Activated naive CD4-positive, alpha-beta T cell treated with Interleukin-2 at 50 U/mL for 16 hours (primary cell): ENCODE measurements at regions not wholly inside any gene's neighbourhood (a gene's known extent, or its start where the extent isn't known, plus 50 kb on each side); places are given as distances from the start of the nearest gene placed in this dataset.
"Not testable (repeated sequence)": the region's sequence is repeated elsewhere in the genome, so short reads cannot be mapped to it uniquely, and the experiment has no call there.

Source experiments
- DNase-seq: peaks from one replicate; pipeline ENCODE4 v3.0.0-alpha.2; 2020

GRCh38 chr6:137657351-137657911, 163.2 kb upstream of the OLIG3 start:
- peak; percentile 30 for DNase-seq

- no peak for DNase-seq
These were observed 164.1 kb upstream of the OLIG3 start for GRCh38 chr6:137658287-137658686.

DNA sequence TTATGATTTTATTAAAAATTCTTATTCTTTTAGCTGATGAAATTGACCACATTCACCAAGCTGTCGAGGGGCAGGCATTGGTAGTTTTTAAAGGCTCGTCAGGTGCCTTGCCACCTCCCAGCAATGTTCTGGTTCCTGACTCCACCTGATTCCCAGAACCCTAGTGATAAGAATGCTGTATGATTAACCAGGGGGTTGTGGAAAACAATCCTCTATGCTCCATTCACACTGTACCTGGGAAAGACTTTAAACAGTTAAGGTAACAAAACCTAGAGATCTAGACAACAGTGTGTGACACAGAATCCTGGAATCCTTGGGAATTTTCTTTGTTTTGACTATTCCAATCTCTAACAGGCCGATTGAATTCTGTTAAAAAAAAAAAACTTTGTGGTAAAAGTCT, 165.7 kb upstream of the OLIG3 start:
- no peak for DNase-seq

DNA sequence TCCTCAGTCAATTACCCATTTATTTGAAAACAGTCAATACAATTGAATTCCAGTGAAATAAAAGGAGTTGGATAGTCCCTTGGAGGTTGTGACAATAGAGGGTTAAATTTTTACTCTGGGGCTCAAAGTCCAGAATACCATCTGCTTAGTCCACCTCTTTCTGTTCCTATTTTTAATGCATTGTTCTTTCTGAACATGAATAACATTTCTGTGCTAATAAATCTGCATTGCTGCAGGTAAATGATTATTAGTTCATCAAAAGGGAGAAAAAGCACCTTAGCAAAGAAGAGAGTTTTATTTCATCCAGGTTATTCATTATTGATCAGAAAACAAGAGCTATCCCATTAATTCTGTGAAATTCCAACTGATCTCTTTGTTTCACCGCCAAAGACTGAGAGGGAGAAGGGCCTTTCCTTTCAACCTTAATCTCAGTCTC, 166.1 kb upstream of the OLIG3 start:
- DNase-seq: no peak

DNA sequence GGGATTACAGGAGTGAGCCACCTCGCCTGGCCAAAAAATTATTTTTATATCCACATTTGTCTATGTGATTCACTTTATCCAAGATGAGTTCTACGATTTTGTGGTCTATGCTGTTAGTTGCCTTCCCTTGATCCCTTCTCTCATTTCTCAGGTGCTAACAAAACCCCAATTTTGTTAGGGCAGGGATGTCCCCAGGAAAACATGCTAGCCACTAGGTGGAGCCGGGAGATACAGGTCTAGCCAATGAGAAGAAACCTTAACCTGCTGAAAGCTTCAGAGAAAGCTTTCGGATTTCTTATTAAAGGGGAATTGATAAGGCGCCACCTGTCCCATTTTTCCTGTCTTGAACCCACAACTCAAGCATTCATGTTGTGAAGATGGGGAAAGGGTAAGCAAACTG, 167.4 kb upstream of the OLIG3 start:
- DNase-seq: peak; percentile 32

DNA sequence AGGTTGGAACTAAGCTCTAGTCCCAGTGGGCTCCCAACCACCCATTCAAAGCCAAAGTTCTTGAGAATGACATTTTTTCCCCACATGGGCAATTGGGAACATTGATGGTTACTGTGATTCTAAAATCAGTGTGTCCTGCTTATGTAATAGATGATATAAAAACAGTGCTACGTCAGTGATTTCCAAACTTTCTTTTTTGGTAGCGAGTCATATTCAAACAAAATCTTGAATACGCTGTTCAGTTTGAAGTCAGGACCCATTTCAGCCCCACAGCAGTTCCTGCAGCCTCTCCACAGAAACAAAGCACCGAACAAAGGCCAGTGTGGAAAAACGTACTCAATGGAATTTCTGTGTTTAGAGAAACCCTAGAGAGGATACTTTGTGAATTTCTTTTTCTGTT, 170.0 kb upstream of the OLIG3 start:
- no peak for DNase-seq

- DNase-seq: no peak
These were observed 171.2 kb upstream of the OLIG3 start for GRCh38 chr6:137665342-137665934.

- no peak for DNase-seq
These were observed 172.1 kb upstream of the OLIG3 start for GRCh38 chr6:137666202-137666774.

GRCh38 chr6:137673603-137674002, 179.4 kb upstream of the OLIG3 start:
- DNase-seq: no peak

GRCh38 chr6:137676888-137677287, 182.7 kb upstream of the OLIG3 start:
- no peak for DNase-seq

DNA sequence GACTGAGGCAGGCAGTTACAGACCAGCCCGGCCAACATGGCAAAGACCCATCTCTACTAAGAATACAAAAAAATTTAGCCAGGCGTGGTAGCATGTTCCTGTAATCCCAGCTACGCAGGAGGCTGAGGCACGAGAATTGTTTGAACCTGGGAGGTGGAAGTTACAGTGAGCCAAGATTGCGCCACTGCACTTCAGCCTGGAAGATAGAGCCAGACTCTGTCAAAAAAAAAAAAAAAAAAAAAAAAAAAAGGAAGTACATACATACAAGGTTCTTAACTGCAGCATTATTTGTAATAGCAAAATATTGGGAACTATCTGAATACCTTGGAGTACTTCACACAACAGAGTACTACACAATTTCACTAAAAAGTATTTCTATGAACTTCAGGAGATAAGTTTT, 183.5 kb upstream of the OLIG3 start:
- DNase-seq: no peak

DNA sequence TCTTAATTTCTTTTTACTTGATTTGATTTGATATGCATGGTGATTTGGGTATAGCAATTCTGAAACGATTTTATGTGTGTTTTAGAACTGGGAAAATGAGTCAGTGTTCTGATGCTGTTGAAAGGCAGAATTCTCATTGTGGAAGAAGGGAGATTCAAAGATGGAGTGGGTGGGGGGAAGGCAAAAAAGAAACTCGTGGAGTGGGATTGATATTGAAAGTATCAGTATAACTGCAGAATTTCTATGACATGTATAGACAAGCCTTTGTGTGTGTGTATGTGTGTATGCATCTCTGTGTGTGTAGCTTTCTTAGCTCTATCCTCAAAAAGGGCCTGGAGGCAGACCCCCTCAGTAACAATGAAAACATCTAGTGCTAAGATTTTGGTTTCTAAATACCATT, 184.3 kb upstream of the OLIG3 start:
- DNase-seq: peak; percentile 33

GRCh38 chr6:137680705-137681346, 186.2 kb upstream of the TNFAIP3 start:
- no peak for DNase-seq

GRCh38 chr6:137681445-137682009, 185.5 kb upstream of the TNFAIP3 start:
- DNase-seq: no peak

DNA sequence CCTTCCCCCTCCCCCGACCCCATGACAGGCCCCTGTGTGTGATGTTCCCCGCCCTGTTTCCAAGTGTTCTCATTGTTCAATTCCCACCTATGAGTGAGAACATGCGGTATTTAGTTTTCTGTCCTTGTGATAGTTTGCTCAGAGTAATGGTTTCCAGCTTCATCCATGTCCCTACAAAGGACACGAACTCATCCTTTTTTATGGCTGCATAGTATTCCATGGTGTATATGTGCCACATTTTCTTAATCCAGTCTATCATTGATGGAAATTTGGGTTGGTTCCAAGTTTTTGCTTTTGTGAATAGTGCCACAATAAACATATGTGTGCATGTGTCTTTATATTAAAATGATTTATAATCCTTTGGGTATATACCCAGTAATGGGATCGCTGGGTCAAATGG, 184.4 kb upstream of the TNFAIP3 start:
- DNase-seq: not testable (repeated sequence)

DNA sequence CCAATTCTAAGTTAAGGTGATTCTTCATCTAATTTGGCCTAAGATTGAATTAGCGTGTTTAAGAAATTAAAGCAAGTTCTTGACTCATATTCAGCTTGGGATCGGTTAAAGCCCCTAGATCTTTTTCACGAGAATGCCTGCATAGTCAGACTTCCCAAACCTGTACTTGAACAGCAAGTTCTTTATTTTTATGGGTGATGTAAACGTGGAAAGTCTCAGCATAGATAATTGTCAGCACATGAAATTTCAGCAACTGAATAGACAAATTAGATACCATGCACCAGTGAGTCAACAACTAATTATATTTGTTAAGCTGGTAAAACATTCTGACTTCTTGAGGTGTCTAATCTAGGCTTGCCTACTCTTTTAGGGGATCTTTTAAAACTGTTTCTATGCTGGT, 183.1 kb upstream of the TNFAIP3 start:
- DNase-seq: no peak

DNA sequence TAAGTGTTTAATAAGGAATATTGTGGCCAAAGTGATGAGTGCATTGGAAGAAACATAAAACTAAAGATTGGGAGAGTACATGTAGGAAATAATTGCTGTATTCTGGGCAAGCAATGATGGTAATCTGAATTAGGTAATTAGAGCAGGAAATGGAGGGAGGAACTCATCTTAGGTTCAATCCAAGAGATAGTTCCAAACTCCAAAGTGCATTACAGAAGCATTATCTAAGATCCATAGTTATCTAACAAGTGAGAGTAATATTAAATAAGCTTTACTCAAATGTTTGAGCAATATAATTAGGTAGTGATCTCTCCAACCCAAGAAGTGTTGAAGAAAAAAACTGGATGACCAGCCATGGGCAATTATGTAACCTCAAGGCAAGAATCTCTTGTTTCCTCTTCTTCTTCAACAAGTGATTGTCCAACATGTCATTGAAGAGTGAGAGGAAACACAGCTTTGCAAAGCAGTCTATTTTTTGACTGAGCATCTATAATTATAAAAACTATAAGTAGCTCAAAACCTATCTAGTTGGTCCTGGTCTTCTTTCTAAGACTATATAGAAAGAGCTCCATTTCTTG, 181.2 kb upstream of the TNFAIP3 start:
- DNase-seq: no peak

GRCh38 chr6:137687818-137688217, 179.2 kb upstream of the TNFAIP3 start:
- no peak for DNase-seq

DNA sequence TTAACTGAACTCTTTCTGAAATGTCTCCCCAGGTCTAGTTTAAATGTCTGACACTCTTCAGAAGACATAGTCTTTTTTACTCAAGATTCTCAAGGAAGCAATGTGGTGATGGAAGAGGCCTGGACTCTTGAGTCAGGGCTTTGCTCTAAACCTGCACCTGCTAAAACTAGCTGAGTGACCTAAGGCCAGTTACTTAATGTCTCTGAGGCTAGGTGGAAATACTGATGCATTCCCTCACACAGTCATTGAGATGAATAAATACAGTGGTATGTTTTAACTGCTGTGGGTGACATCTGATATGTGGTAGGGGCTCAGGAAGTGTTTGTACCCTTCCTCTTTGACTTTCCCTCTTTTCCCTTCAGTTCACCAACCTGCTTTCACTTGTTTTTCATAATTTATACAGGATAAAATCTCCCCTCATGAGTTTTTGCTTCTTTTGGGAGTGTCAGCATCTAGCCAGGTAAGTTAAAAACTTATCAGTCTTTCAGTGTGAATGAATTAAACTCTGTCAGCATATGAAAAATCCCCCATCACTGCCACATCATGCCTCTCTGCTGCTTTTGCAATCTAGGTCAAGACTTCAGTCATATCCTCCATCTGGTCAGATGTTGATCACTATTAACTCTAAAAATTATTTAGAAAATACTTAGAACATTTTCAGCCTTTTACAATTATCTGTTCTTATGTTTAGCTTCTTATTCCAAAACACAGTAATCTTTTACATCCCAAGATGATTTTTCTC, 178.7 kb upstream of the TNFAIP3 start:
- no peak for DNase-seq

DNA sequence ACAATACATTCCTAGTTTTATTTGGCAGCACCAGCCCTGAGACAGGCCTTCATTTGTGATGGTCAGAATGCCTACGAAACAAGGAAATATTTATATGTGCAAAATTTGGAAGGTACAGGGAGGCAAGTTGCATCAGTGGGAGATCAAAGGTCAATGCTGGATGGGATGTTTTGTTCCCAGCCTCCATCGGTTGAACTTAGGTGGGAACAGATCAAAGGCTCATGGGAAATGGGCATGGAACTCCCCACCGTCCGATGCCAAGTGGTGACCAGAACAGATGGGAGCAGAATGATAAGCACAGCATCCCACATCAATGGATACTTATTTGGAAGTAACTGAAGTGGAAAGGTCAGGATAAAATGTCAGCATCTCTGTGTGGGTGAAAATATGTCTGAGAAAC, 177.7 kb upstream of the TNFAIP3 start:
- no peak for DNase-seq

DNA sequence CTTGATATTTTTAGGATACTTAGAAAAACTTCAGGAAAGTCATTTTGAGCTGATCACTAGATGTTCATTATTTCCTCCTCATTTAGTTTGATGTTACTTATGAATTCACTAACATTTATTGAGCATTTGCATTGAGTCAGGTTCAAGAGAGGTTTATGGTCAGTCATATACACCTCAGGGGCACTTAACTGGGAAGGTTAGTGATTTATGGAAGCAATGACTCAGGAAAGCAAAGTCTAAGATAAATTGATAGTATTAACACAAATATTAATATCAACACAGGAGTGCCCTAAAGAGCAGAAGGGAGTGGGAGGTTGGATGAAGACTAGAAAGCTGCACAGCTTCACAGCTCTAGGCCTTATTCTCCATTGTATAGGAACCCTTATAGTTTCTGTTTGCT, 177.0 kb upstream of the TNFAIP3 start:
- no peak for DNase-seq

- DNase-seq: no peak
These were observed 176.3 kb upstream of the TNFAIP3 start for GRCh38 chr6:137690721-137691120.

GRCh38 chr6:137692308-137692707, 174.8 kb upstream of the TNFAIP3 start:
- no peak for DNase-seq
